ENCODE measurements at regions not wholly inside any gene's neighbourhood (a gene's known extent, or its start where the extent isn't known, plus 50 kb on each side); places are given as distances from the start of the nearest gene placed in this dataset.

GRCh38 chr17:73694491-73694890 is 50.2 kb upstream of the SDK2 start:
- DNase-seq (ENCODE audit: low read depth, low spot score) = no peak

- no peak for DNase-seq (ENCODE audit: low read depth, low spot score)
These were observed 50.9 kb upstream of the SDK2 start for GRCh38 chr17:73695035-73695738.

- no peak for DNase-seq (ENCODE audit: low read depth, low spot score)
These were observed 52.0 kb upstream of the SDK2 start for GRCh38 chr17:73696251-73696650.

- DNase-seq (ENCODE audit: low read depth, low spot score) = no peak
These were observed 53.6 kb upstream of the SDK2 start for GRCh38 chr17:73697872-73698271.

GRCh38 chr17:73698966-73699365 is 54.7 kb upstream of the SDK2 start:
- no peak for DNase-seq (ENCODE audit: low read depth, low spot score)

- no peak for DNase-seq (ENCODE audit: low read depth, low spot score)
These were observed 57.5 kb upstream of the SDK2 start for GRCh38 chr17:73701701-73702100.

GRCh38 chr17:73703192-73703591 is 58.9 kb upstream of the SDK2 start:
- no peak for DNase-seq (ENCODE audit: low read depth, low spot score)

- DNase-seq (ENCODE audit: low read depth, low spot score) = no peak
These were observed 59.7 kb upstream of the SDK2 start for GRCh38 chr17:73703917-73704316.

GRCh38 chr17:73705594-73705993 is 61.3 kb upstream of the SDK2 start:
- DNase-seq (ENCODE audit: low read depth, low spot score) = no peak

GRCh38 chr17:73706428-73706827 is 62.2 kb upstream of the SDK2 start:
- DNase-seq (ENCODE audit: low read depth, low spot score) = no peak

GRCh38 chr17:73706858-73707257 is 62.6 kb upstream of the SDK2 start:
- DNase-seq (ENCODE audit: low read depth, low spot score) = no peak

GRCh38 chr17:73707358-73707757 is 63.1 kb upstream of the SDK2 start:
- no peak for DNase-seq (ENCODE audit: low read depth, low spot score)

- DNase-seq (ENCODE audit: low read depth, low spot score) = no peak
These were observed 65.9 kb upstream of the SDK2 start for GRCh38 chr17:73710095-73710592.

GRCh38 chr17:73711184-73711583 is 66.9 kb upstream of the SDK2 start:
- DNase-seq (ENCODE audit: low read depth, low spot score) = no peak

- no peak for DNase-seq (ENCODE audit: low read depth, low spot score)
These were observed 67.7 kb upstream of the SDK2 start for GRCh38 chr17:73711916-73712315.

GRCh38 chr17:73713136-73713535 is 68.9 kb upstream of the SDK2 start:
- no peak for DNase-seq (ENCODE audit: low read depth, low spot score)

- DNase-seq (ENCODE audit: low read depth, low spot score) = no peak
These were observed 71.5 kb upstream of the SDK2 start for GRCh38 chr17:73715769-73716168.

- DNase-seq (ENCODE audit: low read depth, low spot score) = no peak
These were observed 73.4 kb upstream of the SDK2 start for GRCh38 chr17:73717690-73718089.

GRCh38 chr17:73718362-73718761 is 74.1 kb upstream of the SDK2 start:
- no peak for DNase-seq (ENCODE audit: low read depth, low spot score)

GRCh38 chr17:73718912-73719311 is 74.7 kb upstream of the SDK2 start:
- no peak for DNase-seq (ENCODE audit: low read depth, low spot score)

GRCh38 chr17:73719588-73720071 is 75.4 kb upstream of the SDK2 start:
- DNase-seq (ENCODE audit: low read depth, low spot score) = no peak

GRCh38 chr17:73720187-73720834 is 76.1 kb upstream of the SDK2 start:
- DNase-seq (ENCODE audit: low read depth, low spot score) = no peak

- DNase-seq (ENCODE audit: low read depth, low spot score) = no peak
These were observed 77.9 kb upstream of the SDK2 start for GRCh38 chr17:73722165-73722564.
